ENCODE measurements at regions not wholly inside any gene's neighbourhood (a gene's known extent, or its start where the extent isn't known, plus 50 kb on each side); places are given as distances from the start of the nearest gene placed in this dataset.

DNA sequence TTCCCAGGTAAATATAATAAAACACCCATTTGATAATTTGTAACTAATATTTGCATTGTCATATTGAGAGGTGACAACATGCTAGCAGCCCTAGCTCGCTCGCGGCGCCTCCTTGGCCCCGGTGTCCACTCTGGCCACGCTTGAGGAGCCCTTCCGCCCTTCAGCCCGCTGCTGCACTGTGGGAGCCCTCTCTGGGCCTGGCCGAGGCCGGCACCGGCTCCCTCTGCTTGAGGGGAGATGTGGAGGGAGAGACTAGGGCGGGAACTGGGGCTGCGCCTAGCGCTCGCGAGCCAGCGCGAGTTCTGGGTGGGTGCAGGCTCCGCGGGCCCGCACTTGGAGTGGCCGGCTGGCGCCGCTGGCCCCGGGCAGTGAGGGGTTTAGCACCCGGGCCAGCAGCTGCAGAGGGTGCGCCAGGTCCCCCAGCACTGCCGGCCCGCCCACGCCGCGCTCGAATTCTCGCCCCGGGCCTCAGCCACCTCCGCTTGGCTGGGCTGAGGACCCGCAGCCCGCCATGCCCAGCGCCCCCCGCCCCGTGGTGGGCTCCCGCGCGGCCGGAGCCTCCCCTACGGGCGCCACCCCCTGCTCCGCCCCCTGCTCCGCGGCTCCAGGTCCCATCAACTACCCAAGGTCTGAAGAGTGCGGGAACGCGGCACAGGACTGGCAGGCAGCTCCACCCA, 594.4 kb downstream of the SLITRK6 start:
- Histone ChIP-seq H3K9ac (ENCODE audit: low read length) (no peak overlapping the region), H3K27ac (ENCODE audit: low read depth, low read length) (no peak overlapping the region), H4K20me1 (ENCODE audit: insufficient read depth) (no peaks in the 10 kb centered on the region), H3K36me3 (ENCODE audit: control insufficient read depth in 1 of 2, insufficient read depth in 2 of 2, low read length in 2 of 2) (no peaks in the 10 kb centered on the region), H3K27me3 (ENCODE audit: insufficient read depth, low read length) (no peaks in the 10 kb centered on the region), H3K9me3 (ENCODE audit: control insufficient read depth in 1 of 2, insufficient read depth in 1 of 2, low read depth in 1 of 2, low read length in 2 of 2) (no peaks in the 10 kb centered on the region; a peak in 2 of 4 replicates), H3K79me2 (ENCODE audit: insufficient read depth, low read length) (no peaks in the 10 kb centered on the region), H2AFZ (ENCODE audit: low read depth, low read length, poor library complexity, severe bottlenecking) (no peak overlapping the region), H3K9me2 (ENCODE audit: insufficient read depth) (no peaks in the 10 kb centered on the region), H3K4me2 (ENCODE audit: low read length) (no peak overlapping the region), H3K4me1 (ENCODE audit: control insufficient read depth in 1 of 2, insufficient read depth in 2 of 2, low read length in 2 of 2) (no peaks in the 10 kb centered on the region), H3K4me3 (replicated peaks in 1 of 2; ENCODE audit: low read depth in 1 of 2, low read length in 2 of 2) (no peak overlapping the region)
- no TSS peak for BruUV-seq (replicated peaks)
- TF ChIP-seq EZH2phosphoT487 (IDR thresholded peaks at IDR 0.05; ENCODE audit: borderline replicate concordance): no peak
- TF ChIP-seq JUND (IDR thresholded peaks at IDR 0.05): no peak
- no peak for TF ChIP-seq POLR2A (IDR thresholded peaks at IDR 0.05; ENCODE audit: borderline replicate concordance, extremely low read depth, insufficient read depth, insufficient read length)
- TF ChIP-seq SIN3A (IDR thresholded peaks at IDR 0.05; ENCODE audit: low read depth): no peak
- TF ChIP-seq, protein P1, sequence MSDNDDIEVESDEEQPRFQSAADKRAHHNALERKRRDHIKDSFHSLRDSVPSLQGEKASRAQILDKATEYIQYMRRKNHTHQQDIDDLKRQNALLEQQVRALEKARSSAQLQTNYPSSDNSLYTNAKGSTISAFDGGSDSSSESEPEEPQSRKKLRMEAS (IDR thresholded peaks at IDR 0.05): no peak
- TF ChIP-seq FOSL1 (IDR thresholded peaks at IDR 0.05; ENCODE audit: low read depth): no peak
- no peak for TF ChIP-seq ELF1 (IDR thresholded peaks at IDR 0.05; ENCODE audit: borderline replicate concordance, low read depth)
- no peak for TF ChIP-seq CEBPB (IDR thresholded peaks at IDR 0.05; ENCODE audit: low read depth)
- TF ChIP-seq CTCF (IDR thresholded peaks at IDR 0.05 in 2 of 3, conservative IDR thresholded peaks at IDR 0.05 in 1 of 3; ENCODE audit: borderline replicate concordance in 1 of 3, insufficient read depth in 1 of 3, low read depth in 2 of 3, low read length in 2 of 3): no peak
- RAD21 ChIA-PET (ENCODE audit: low non-redundant PET in 1 of 2, low total read pairs in 2 of 2, uncharacterized antibody in 2 of 2, unreplicated experiment in 2 of 2): no interaction called here
- DNase-seq (ENCODE audit: low read depth, low spot score) (no peak), ATAC-seq (no peak)
- CTCF ChIA-PET: no interaction called here
- intact Hi-C loops (cut with micrococcal nuclease): no loop called here
- POLR2A ChIA-PET: no interaction called here

Data from HCT116 (cell line).